Panc1 (cell line): ENCODE measurements at regions not wholly inside any gene's neighbourhood (a gene's known extent, or its start where the extent isn't known, plus 50 kb on each side); places are given as distances from the start of the nearest gene placed in this dataset.

Experiments used
- ATAC-seq: fragments of 200-7000 bp; cut with Tn5 transposase; 2 replicates; pipeline ENCODE4 v1.9.1; 2020; ENCODE audit warnings: mild to moderate bottlenecking, moderate library complexity
- BruUV-seq: library from RNA; stranded (reverse); fragments of 400-500 nt; replicated peaks from 2 replicates; lab custom pipeline; 2021; lab: Mats Ljungman, UMichigan
- CTCF ChIA-PET: fragments of 300-600 bp; sonication (Branson Sonifier 250); formaldehyde crosslinking; loops from one replicate; lab custom pipeline; 2022; ENCODE audit warnings: antibody characterized with exemption; lab: Charles Lee
- POLR2A ChIA-PET: fragments of 300-600 bp; sonication (Branson Sonifier 250); formaldehyde crosslinking; loops from one replicate; lab custom pipeline; 2022; ENCODE audit warnings: antibody characterized with exemption; lab: Charles Lee
- DNase-seq: peaks from one replicate; pipeline ENCODE4 v3.0.0-alpha.2; 2010; ENCODE audit warnings: low read depth, low spot score
- H3K27ac ChIP-seq: 2 replicates; pipeline ENCODE4 v1.5.1; 2011; ENCODE audit warnings: mild to moderate bottlenecking, low read length, inconsistent platforms
- H3K27me3 ChIP-seq: fragments of 200-500 bp; sonication (Bioruptor generic); 2 replicates; pipeline ENCODE4 v1.6.0; 2014; ENCODE audit warnings: low read length, inconsistent platforms; ENCODE audit not compliant: control insufficient read depth, insufficient read depth
- H3K36me3 ChIP-seq: fragments of 200-500 bp; sonication (Bioruptor generic); 2 replicates; pipeline ENCODE4 v1.5.1; 2014; ENCODE audit warnings: inconsistent platforms, mild to moderate bottlenecking, low read length, moderate library complexity; ENCODE audit not compliant: control insufficient read depth, insufficient read depth
- H3K4me1 ChIP-seq: 2 replicates; pipeline ENCODE4 v1.5.1; 2011; ENCODE audit warnings: inconsistent platforms, mild to moderate bottlenecking, low read length, moderate library complexity; ENCODE audit not compliant: control insufficient read depth, insufficient read depth
- H3K4me3 ChIP-seq, 2 experiments: 2 replicates each; pipeline ENCODE4 v1.5.1; 2011 to 2012; ENCODE audit warnings: low read depth in 2 of 2, low read length in 2 of 2, mild to moderate bottlenecking in 2 of 2, inconsistent platforms in 1 of 2, moderate library complexity in 1 of 2
- H3K9me3 ChIP-seq: fragments of 200-500 bp; sonication (Bioruptor generic); 2 replicates; pipeline ENCODE4 v1.5.1; 2014; ENCODE audit warnings: low read depth, mild to moderate bottlenecking, inconsistent platforms, low read length, moderate library complexity; ENCODE audit not compliant: control insufficient read depth, insufficient read depth
- CTCF ChIP-seq: fragments of 450-650 bp; IDR thresholded peaks from 2 replicates; pipeline ENCODE4 v1.5.1; 2017; ENCODE audit warnings: mild to moderate bottlenecking
- POLR2AphosphoS5 ChIP-seq: IDR thresholded peaks from 2 replicates; pipeline ENCODE4 v1.6.1; 2012; ENCODE audit warnings: mild to moderate bottlenecking, low read depth, low read length, moderate library complexity
- REST ChIP-seq, 2 experiments: IDR thresholded peaks; 2 replicates each; pipeline ENCODE4 v1.6.1; 2011 to 2012; ENCODE audit warnings: low read depth in 2 of 2, control low read depth in 1 of 2, low read length in 1 of 2, mild to moderate bottlenecking in 1 of 2, moderate library complexity in 1 of 2; ENCODE audit not compliant: insufficient read depth in 1 of 2
- SIN3A ChIP-seq: IDR thresholded peaks from 2 replicates; pipeline ENCODE4 v1.6.1; 2012; ENCODE audit warnings: low read depth, mild to moderate bottlenecking, low read length, moderate library complexity, borderline replicate concordance; ENCODE audit not compliant: insufficient read depth
- TCF7L2 ChIP-seq: IDR thresholded peaks from 2 replicates; pipeline ENCODE4 v1.6.1; 2011; ENCODE audit warnings: mild to moderate bottlenecking, low read depth, low read length, inconsistent platforms
- in situ Hi-C: cut with HindIII; loops from 2 replicates; pipeline ENCODE4 v1.10.0; 2016; ENCODE audit warnings: low sequenced_read_pairs, low pct_unique_long_range_greater_than_20kb
- intact Hi-C: fragments of 100-400 bp; cut with micrococcal nuclease; formaldehyde crosslinking; loops from one replicate; pipeline ENCODE4 v1.10.0; 2022; ENCODE audit not compliant: unreplicated experiment

- BruUV-seq = no TSS peak
- H3K36me3 ChIP-seq = no peaks in the 10 kb centered on the region
- in situ Hi-C loops = no loop called here
- H3K9me3 ChIP-seq = no peaks in the 10 kb centered on the region
- H3K4me3 ChIP-seq = peak overlapping the region; percentile 23 to 49; a peak in 3 of 4 replicates
- no peaks in the 10 kb centered on the region for H3K27me3 ChIP-seq
- peak; percentile 93 for ATAC-seq
- peaks cover 26% of the 10 kb centered on the region for H3K4me1 ChIP-seq
- ChIA-PET POLR2A (interaction anchor here (0.6 kb wide), 1 partner anchor 15 kb away, joined by 3 read pairs; no protein-coding TSS in a partner anchor), CTCF (interaction anchor here (0.6 kb wide), 2 partner anchors 207 to 338 kb away, joined by 3 to 5 read pairs; no protein-coding TSS in a partner anchor)
- peak; percentile 95 for DNase-seq
- TF ChIP-seq CTCF (peak; percentile 5; the same call in 1 of the 2 replicates), TCF7L2 (0 out of 2 replicates have a peak, but pooled peaks have one; percentile 28), POLR2AphosphoS5 (peak; percentile 53; the same call in 1 of the 2 replicates), SIN3A (0 out of 2 replicates have a peak, but pooled peaks have one; percentile 44), REST (IDR thresholded peaks at IDR 0.05; ENCODE audit: insufficient read depth in 1 of 2, low read depth in 2 of 2, low read length in 1 of 2) (no peak)
- intact Hi-C loops = loop anchor here (2.0 to 10.0 kb wide), 3 partner anchors 73 to 799 kb away; partner anchors contain the start of gene ZNF281
- H3K27ac ChIP-seq = peak overlapping the region; percentile 88
These were observed 73.8 kb upstream of the ZNF281 start for GRCh38 chr1:200483491-200484143.

- intact Hi-C loops = loop anchor here (10.0 kb wide), 2 partner anchors 176 to 796 kb away; no protein-coding TSS in a partner anchor
- no peaks in the 10 kb centered on the region for H3K36me3 ChIP-seq
- TF ChIP-seq CTCF (no peak), REST (IDR thresholded peaks at IDR 0.05; ENCODE audit: insufficient read depth in 1 of 2, low read depth in 2 of 2, low read length in 1 of 2) (no peak), POLR2AphosphoS5 (no peak), SIN3A (no peak), TCF7L2 (no peak)
- peak overlapping the region; percentile 76 for H3K27ac ChIP-seq
- POLR2A ChIA-PET = no interaction called here
- ATAC-seq (no peak), DNase-seq (no peak)
- in situ Hi-C loops = no loop called here
- no TSS peak for BruUV-seq
- H3K27me3 ChIP-seq = no peaks in the 10 kb centered on the region
- CTCF ChIA-PET = no interaction called here
- peak overlapping the region; percentile 23 to 52; a peak in 3 of 4 replicates for H3K4me3 ChIP-seq
- H3K4me1 ChIP-seq = peaks cover 34% of the 10 kb centered on the region
- no peaks in the 10 kb centered on the region for H3K9me3 ChIP-seq
These were observed 71.1 kb upstream of the ZNF281 start for GRCh38 chr1:200480964-200481363.
